ENCODE measurements at regions not wholly inside any gene's neighbourhood (a gene's known extent, or its start where the extent isn't known, plus 50 kb on each side); places are given as distances from the start of the nearest gene placed in this dataset.

DNA sequence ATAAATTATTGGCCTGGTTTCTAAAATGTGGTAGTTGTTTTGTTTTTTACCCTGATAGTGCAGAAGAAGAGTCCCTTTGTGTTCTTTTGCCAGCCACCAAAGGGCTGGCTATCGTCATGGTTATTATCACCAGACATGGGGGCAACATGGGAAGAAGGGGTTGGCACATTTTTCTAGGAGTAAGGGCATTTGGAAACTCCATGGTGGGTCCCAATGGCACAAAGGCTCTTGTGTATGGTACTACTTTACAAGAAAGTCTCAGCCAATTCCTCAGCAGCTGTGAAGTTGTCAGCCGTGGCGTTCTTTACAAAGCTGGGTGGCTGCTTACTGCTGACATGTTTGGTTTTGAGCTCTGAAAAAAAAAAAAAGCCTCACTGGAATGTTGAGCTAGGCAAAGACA is 330.4 kb upstream of the ESRRG start:
- no peak for ATAC-seq
- H3K4me3 ChIP-seq = no peak overlapping the region
- 43% methylated on average over 3 of the region's 3 CpGs for WGBS (ENCODE audit: insufficient coverage, low coverage, low lambda C conversion rate, missing lambda C conversion rate)
- H3K27me3 ChIP-seq = no peaks in the 10 kb centered on the region
- no peak for DNase-seq
- TF ChIP-seq POLR2A (IDR thresholded peaks at IDR 0.05) = no peak
- TF ChIP-seq, protein P1, sequence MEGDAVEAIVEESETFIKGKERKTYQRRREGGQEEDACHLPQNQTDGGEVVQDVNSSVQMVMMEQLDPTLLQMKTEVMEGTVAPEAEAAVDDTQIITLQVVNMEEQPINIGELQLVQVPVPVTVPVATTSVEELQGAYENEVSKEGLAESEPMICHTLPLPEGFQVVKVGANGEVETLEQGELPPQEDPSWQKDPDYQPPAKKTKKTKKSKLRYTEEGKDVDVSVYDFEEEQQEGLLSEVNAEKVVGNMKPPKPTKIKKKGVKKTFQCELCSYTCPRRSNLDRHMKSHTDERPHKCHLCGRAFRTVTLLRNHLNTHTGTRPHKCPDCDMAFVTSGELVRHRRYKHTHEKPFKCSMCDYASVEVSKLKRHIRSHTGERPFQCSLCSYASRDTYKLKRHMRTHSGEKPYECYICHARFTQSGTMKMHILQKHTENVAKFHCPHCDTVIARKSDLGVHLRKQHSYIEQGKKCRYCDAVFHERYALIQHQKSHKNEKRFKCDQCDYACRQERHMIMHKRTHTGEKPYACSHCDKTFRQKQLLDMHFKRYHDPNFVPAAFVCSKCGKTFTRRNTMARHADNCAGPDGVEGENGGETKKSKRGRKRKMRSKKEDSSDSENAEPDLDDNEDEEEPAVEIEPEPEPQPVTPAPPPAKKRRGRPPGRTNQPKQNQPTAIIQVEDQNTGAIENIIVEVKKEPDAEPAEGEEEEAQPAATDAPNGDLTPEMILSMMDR (IDR thresholded peaks at IDR 0.05) = no peak
- H3K4me1 ChIP-seq = no peaks in the 10 kb centered on the region
- intact Hi-C loops (cut with DNase I) = no loop called here
- H3K36me3 ChIP-seq = no peaks in the 10 kb centered on the region
- no peak overlapping the region for H3K27ac ChIP-seq
- no peaks in the 10 kb centered on the region for H3K9me3 ChIP-seq

DNA sequence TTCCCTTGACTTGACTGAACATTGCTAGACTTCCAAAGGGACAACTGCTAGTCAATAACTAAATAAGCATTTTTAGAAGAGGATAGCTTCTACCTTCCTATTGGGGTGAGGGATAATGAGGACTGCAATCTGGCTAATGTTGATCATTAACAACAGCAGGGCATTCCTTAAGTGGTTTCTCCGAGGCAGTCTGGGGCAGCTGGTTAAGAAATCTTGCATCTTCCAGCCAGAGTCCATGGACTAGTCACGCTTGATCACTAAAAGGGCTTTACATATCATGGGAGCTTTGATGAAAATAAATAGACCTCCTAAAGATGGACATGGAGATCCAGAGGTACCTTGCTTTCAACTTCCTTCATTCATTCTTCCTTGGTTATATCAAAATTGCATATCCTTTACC is 329.4 kb upstream of the ESRRG start:
- TF ChIP-seq POLR2A (IDR thresholded peaks at IDR 0.05) = no peak
- TF ChIP-seq, protein P1 (IDR thresholded peaks at IDR 0.05) = no peak
- H3K27ac ChIP-seq = no peak overlapping the region
- no peak for ATAC-seq
- H3K4me1 ChIP-seq = no peaks in the 10 kb centered on the region
- H3K27me3 ChIP-seq = no peaks in the 10 kb centered on the region
- WGBS (ENCODE audit: insufficient coverage, low coverage, low lambda C conversion rate, missing lambda C conversion rate) = 20% methylated on average over 1 of the region's 2 CpGs
- H3K36me3 ChIP-seq = no peaks in the 10 kb centered on the region
- intact Hi-C loops (cut with DNase I) = no loop called here
- DNase-seq = no peak
- no peak overlapping the region for H3K4me3 ChIP-seq
- H3K9me3 ChIP-seq = no peaks in the 10 kb centered on the region

DNA sequence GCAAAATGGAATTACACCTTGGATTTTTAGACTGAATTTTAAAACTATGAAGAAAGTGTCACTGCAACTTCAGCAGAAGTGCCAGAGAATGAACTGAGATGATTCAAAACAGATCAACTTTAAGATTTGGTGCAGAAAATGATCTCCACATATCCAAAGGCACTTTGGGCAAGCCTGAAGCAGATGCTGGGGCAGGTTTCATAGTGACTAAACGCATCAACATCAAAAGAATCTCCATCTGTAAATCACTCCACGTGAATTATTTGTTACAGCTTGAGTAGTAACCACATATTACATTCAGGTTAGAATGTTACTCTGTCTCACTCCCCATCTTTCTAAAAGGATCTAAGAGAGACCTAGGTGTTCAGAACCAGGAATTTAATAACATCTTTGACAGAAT is 329.0 kb upstream of the ESRRG start:
- Histone ChIP-seq H3K9me3 (no peaks in the 10 kb centered on the region), H3K36me3 (no peaks in the 10 kb centered on the region), H3K4me1 (no peaks in the 10 kb centered on the region), H3K27ac (no peak overlapping the region), H3K4me3 (no peak overlapping the region), H3K27me3 (no peaks in the 10 kb centered on the region)
- WGBS (ENCODE audit: insufficient coverage, low coverage, low lambda C conversion rate, missing lambda C conversion rate) = 47% methylated on average over 2 of the region's 2 CpGs
- ATAC-seq (no peak), DNase-seq (no peak)
- no peak for TF ChIP-seq POLR2A (IDR thresholded peaks at IDR 0.05)
- TF ChIP-seq, protein P1 (IDR thresholded peaks at IDR 0.05) = no peak
- intact Hi-C loops (cut with DNase I) = no loop called here

DNA sequence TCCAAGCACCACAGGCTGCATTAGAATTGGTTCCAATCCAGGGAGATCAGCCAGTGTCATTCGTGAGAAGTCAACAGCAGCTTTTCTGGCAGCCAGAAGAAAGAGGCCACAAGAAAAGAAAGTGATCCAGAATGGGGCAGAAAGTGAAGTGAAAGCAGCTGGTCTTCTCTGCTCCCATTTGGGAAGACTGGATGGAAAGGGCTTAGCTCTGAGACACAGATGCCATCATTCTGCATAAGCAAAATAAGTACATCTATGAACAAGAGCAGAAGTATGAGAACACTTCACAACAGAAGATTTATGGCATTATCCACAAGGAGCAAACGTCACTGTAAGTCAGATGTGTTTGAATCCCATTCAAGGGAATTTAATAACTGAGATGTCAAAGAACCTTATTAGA is 326.5 kb upstream of the ESRRG start:
- intact Hi-C loops (cut with DNase I) = no loop called here
- H3K27me3 ChIP-seq = no peaks in the 10 kb centered on the region
- no peaks in the 10 kb centered on the region for H3K4me1 ChIP-seq
- no peaks in the 10 kb centered on the region for H3K36me3 ChIP-seq
- no peaks in the 10 kb centered on the region for H3K9me3 ChIP-seq
- H3K27ac ChIP-seq = no peak overlapping the region
- TF ChIP-seq POLR2A (IDR thresholded peaks at IDR 0.05) = no peak
- TF ChIP-seq, protein P1 (IDR thresholded peaks at IDR 0.05) = no peak
- no peak for ATAC-seq
- 60% methylated on average over 1 of the region's 2 CpGs for WGBS (ENCODE audit: insufficient coverage, low coverage, low lambda C conversion rate, missing lambda C conversion rate)
- no peak for DNase-seq
- no peak overlapping the region for H3K4me3 ChIP-seq

DNA sequence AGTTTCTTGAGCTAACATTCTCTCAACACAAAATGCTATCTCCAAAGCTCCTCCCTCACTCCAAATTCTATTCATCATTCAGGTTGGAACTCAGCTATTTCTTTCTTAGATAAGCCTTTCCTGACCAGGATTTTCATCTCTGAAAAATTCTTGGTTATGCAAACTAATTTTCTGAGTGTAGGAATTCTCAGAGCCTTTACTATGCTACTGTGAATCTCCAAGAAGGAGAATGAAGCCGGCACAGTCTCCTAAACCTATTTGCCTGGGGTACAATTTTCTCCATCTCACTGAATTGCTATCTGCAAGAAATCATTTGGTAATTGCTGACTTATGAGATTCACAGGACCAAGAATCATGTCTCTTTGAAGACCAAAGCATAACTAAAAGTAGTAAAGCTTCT is 325.9 kb upstream of the ESRRG start:
- Histone ChIP-seq H3K27ac (no peak overlapping the region), H3K9me3 (no peaks in the 10 kb centered on the region), H3K36me3 (no peaks in the 10 kb centered on the region), H3K27me3 (no peaks in the 10 kb centered on the region), H3K4me3 (no peak overlapping the region), H3K4me1 (no peaks in the 10 kb centered on the region)
- TF ChIP-seq POLR2A (IDR thresholded peaks at IDR 0.05) = no peak
- TF ChIP-seq, protein P1 (IDR thresholded peaks at IDR 0.05) = no peak
- ATAC-seq = no peak
- WGBS (ENCODE audit: insufficient coverage, low coverage, low lambda C conversion rate, missing lambda C conversion rate) = 58% methylated on average over 1 of the region's 1 CpG
- intact Hi-C loops (cut with DNase I) = no loop called here
- no peak for DNase-seq
